ENCODE measurements at regions not wholly inside any gene's neighbourhood (a gene's known extent, or its start where the extent isn't known, plus 50 kb on each side); places are given as distances from the start of the nearest gene placed in this dataset.

DNA sequence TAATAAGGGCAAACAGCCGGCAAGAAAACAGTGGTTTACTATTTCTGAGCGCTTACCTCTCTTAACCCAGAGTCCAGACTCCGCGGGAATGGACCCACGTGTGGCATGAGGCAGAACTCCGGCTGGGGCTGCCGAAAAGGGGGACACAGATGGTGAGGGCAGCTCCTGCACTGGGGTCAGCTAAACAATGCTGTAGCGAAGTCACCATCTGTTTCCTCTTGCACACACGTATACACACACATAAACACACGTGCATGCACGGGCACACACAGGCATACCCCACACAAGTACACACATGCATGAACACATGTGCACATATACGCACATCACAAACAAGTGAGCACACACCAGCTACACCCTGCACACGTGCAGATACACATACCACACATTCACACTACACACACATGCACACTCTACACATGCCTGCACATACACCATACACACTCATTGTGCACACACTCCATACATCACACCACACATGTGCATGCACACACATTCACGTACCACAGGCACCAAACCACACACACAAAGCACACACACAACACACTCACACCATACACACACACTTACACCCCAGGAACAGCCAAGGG lies 105.9 kb upstream of the ID2 start:
- TF ChIP-seq, protein P1, sequence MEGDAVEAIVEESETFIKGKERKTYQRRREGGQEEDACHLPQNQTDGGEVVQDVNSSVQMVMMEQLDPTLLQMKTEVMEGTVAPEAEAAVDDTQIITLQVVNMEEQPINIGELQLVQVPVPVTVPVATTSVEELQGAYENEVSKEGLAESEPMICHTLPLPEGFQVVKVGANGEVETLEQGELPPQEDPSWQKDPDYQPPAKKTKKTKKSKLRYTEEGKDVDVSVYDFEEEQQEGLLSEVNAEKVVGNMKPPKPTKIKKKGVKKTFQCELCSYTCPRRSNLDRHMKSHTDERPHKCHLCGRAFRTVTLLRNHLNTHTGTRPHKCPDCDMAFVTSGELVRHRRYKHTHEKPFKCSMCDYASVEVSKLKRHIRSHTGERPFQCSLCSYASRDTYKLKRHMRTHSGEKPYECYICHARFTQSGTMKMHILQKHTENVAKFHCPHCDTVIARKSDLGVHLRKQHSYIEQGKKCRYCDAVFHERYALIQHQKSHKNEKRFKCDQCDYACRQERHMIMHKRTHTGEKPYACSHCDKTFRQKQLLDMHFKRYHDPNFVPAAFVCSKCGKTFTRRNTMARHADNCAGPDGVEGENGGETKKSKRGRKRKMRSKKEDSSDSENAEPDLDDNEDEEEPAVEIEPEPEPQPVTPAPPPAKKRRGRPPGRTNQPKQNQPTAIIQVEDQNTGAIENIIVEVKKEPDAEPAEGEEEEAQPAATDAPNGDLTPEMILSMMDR (IDR thresholded peaks at IDR 0.05; ENCODE audit: poor library complexity, severe bottlenecking): no peak
- TF ChIP-seq RAD21 (conservative IDR thresholded peaks at IDR 0.05): no peak
- no peak for TF ChIP-seq POLR2AphosphoS5 (IDR thresholded peaks at IDR 0.05)
- TF ChIP-seq EP300 (conservative IDR thresholded peaks at IDR 0.05; ENCODE audit: poor library complexity, severe bottlenecking): no peak
- TF ChIP-seq EZH2 (IDR thresholded peaks at IDR 0.05; ENCODE audit: borderline replicate concordance, insufficient read depth, low read length, poor library complexity, severe bottlenecking): no peak
- TF ChIP-seq TAF1 (IDR thresholded peaks at IDR 0.05; ENCODE audit: low read depth): no peak
- TF ChIP-seq, protein P2, sequence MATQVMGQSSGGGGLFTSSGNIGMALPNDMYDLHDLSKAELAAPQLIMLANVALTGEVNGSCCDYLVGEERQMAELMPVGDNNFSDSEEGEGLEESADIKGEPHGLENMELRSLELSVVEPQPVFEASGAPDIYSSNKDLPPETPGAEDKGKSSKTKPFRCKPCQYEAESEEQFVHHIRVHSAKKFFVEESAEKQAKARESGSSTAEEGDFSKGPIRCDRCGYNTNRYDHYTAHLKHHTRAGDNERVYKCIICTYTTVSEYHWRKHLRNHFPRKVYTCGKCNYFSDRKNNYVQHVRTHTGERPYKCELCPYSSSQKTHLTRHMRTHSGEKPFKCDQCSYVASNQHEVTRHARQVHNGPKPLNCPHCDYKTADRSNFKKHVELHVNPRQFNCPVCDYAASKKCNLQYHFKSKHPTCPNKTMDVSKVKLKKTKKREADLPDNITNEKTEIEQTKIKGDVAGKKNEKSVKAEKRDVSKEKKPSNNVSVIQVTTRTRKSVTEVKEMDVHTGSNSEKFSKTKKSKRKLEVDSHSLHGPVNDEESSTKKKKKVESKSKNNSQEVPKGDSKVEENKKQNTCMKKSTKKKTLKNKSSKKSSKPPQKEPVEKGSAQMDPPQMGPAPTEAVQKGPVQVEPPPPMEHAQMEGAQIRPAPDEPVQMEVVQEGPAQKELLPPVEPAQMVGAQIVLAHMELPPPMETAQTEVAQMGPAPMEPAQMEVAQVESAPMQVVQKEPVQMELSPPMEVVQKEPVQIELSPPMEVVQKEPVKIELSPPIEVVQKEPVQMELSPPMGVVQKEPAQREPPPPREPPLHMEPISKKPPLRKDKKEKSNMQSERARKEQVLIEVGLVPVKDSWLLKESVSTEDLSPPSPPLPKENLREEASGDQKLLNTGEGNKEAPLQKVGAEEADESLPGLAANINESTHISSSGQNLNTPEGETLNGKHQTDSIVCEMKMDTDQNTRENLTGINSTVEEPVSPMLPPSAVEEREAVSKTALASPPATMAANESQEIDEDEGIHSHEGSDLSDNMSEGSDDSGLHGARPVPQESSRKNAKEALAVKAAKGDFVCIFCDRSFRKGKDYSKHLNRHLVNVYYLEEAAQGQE (IDR thresholded peaks at IDR 0.05; ENCODE audit: borderline replicate concordance): no peak

All from neural cell (in vitro differentiated cells).